Testis (tissue), 2 donors: ENCODE measurements at regions not wholly inside any gene's neighbourhood (a gene's known extent, or its start where the extent isn't known, plus 50 kb on each side); places are given as distances from the start of the nearest gene placed in this dataset.

ENCODE experiments used
- POLR2A ChIP-seq: fragments of 450-650 bp; IDR thresholded peaks from one replicate; pipeline ENCODE4 v1.6.1; 2017; ENCODE audit warnings: antibody characterized with exemption, mild to moderate bottlenecking, moderate library complexity
- TF ChIP-seq, protein P1 (sequence below), 3 experiments: fragments of 450-650 bp in 2 of 3; fragments of 200-600 bp in 1 of 3; sonication (generic) in 1 of 3; IDR thresholded peaks; one replicate each; pipeline ENCODE4 v1.5.1; 2016 to 2019; ENCODE audit warnings: antibody characterized with exemption in 3 of 3, mild to moderate bottlenecking in 2 of 3, moderate library complexity in 1 of 3

GRCh38 chr2:7748717-7749415 lies 831.7 kb downstream of the RNF144A start:
- no peak for TF ChIP-seq POLR2A
- TF ChIP-seq, protein P1, sequence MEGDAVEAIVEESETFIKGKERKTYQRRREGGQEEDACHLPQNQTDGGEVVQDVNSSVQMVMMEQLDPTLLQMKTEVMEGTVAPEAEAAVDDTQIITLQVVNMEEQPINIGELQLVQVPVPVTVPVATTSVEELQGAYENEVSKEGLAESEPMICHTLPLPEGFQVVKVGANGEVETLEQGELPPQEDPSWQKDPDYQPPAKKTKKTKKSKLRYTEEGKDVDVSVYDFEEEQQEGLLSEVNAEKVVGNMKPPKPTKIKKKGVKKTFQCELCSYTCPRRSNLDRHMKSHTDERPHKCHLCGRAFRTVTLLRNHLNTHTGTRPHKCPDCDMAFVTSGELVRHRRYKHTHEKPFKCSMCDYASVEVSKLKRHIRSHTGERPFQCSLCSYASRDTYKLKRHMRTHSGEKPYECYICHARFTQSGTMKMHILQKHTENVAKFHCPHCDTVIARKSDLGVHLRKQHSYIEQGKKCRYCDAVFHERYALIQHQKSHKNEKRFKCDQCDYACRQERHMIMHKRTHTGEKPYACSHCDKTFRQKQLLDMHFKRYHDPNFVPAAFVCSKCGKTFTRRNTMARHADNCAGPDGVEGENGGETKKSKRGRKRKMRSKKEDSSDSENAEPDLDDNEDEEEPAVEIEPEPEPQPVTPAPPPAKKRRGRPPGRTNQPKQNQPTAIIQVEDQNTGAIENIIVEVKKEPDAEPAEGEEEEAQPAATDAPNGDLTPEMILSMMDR (IDR thresholded peaks at IDR 0.05), result no peak
